Hematopoietic multipotent progenitor cell (in vitro differentiated cells): ENCODE measurements at regions not wholly inside any gene's neighbourhood (a gene's known extent, or its start where the extent isn't known, plus 50 kb on each side); places are given as distances from the start of the nearest gene placed in this dataset.

Experiments
- DNase-seq, 3 donors: peaks; one replicate each; pipeline ENCODE4 v3.0.0-alpha.2; 2011 to 2015; ENCODE audit warnings: low read depth in 2 of 3, low spot score in 2 of 3

DNA sequence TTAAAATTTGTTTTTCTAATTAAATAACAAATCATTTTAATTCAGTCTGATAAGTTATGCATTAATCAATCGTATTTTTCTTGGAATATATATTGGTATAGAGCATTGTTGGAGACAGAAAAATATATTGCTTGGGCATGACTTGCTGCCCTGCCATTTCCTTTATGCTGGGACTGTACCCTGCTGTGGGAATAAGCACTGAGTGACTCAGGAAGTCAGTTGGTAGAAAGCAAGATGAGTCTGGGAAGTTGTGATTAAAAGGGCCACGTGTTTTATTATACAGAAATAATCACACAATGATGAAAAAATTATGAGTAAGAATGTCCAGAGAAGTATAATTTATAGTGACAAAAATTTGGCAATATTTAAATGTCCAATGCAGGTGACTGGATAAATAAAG is 139.5 kb downstream of the KIF18A start:
- DNase-seq = no peak

DNA sequence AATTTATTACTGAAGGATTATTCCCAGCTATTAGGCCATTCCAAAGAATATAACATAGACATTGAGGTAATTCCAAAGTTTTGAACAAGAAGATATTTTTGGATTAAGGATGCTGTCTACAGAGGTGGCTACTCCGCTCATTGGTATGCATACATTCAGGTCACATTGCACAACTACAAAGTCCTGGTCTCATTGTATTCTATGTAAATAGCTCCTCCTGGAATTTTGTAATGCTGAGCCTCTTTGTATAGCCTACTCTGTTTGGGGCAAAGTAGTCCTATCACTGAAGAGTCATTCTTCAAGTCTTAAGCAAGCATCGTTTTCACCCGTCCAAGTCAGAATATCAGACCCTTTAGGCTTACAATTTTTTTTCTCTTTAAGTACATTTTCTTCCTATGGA is 142.4 kb downstream of the KIF18A start:
- DNase-seq = no peak

DNA sequence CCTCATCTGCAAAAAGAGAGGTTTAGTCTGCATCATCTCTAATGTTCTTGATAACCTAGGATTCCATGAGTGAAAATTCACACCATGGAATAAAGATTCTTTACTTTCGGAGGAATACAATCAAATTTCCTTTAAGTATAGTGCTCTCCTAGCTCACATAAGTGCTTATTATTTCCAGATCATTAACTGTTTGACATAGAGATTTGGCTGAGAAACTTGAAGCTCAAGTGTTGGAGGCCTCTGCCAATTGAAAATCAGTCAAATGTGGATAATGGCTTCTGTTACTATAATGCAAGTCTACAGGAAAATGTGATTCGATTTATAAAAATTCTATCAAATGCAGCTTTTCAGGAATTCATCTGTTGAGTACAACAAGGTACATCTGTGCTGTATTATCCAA is 144.6 kb downstream of the KIF18A start:
- DNase-seq = no peak

DNA sequence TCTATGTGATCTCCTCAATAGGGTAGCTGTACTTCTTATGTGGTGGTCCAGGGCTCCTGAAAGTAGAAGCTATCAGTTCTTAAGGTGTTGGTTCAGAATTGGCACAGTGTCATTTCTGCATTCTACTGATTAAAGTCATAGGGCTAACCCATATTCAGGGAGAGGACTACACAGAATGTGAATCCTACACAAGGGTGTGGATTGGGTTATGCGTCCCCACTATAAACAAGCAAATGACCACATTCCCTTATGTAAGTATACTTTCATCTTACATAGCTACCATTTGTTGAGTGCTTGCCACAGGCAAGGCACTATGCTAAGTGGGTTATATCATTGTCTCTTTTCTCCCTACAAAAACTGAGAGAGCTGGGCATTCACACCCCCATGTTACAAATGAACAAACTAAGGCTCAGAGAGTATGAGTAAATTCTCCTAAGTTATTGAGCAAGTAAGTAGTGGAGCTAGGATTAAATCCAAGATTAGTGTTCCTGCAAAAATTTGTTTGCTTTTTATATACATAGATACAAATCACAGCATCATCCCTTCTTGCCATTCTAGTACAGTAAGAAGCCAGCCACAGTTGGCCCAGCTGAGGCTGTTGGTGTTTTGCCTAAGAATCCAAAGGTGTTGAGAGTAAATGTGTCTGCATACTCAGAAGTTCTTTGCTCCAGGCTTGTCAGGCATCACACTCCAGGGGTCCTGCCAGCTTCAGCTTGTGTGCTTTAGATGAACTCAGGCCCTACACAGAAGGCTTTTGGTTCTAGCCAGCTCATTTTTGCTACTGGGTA is 157.8 kb downstream of the KIF18A start:
- no peak for DNase-seq

DNA sequence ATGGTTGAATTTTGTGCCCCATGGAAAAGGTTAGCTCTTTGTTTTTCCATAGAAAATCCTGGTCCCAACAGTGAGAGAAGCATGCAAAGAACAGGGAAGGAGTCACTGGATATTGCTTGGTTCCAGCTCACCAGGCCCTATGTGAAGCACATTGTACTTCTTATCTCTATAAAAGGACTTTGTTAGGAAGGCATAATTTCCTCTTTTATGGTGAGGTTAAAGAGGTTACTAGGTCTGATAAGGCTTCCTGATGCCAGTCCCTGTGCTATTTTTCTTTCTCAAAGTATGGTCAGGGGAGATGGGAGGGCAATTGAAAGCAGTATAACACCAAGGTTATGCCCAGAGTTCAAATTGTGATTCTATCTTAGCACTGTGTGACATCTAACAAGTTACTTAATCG is 162.6 kb downstream of the KIF18A start:
- peak in 1 of 3 donors; percentile 8 for DNase-seq

DNA sequence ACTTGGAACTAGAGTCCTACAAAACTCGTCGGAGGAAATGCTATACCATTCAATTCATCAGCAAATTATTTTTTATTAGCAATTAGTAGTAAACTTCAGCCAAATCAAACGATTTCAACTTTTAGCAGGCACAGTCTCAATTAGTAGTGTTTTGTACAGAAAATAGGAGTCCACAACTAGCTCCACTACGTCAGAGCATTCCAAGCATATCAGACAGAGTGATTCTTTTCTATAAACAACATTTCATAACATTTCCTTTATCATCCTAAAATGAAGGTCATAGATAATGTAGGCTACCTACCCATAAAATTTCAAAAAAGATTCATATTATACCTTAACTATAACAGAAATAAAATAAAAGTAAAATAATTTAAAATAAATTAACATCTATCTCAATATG is 169.9 kb downstream of the KIF18A start:
- DNase-seq = no peak

DNA sequence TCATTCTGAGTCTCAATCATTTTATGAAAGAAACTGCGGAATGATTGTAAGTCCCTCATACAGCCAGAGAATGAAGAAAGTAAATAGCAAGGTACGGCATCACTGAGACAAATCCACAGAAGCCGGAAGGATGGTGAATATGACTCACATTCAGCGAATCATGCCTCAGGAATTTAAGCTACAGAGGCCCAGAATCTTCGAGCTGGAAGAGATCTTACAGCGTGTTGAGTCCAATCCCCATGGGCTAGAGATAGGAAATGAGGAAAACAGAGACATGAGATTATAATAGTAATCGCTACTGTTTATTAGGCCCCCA is 173.2 kb downstream of the KIF18A start:
- DNase-seq = no peak

DNA sequence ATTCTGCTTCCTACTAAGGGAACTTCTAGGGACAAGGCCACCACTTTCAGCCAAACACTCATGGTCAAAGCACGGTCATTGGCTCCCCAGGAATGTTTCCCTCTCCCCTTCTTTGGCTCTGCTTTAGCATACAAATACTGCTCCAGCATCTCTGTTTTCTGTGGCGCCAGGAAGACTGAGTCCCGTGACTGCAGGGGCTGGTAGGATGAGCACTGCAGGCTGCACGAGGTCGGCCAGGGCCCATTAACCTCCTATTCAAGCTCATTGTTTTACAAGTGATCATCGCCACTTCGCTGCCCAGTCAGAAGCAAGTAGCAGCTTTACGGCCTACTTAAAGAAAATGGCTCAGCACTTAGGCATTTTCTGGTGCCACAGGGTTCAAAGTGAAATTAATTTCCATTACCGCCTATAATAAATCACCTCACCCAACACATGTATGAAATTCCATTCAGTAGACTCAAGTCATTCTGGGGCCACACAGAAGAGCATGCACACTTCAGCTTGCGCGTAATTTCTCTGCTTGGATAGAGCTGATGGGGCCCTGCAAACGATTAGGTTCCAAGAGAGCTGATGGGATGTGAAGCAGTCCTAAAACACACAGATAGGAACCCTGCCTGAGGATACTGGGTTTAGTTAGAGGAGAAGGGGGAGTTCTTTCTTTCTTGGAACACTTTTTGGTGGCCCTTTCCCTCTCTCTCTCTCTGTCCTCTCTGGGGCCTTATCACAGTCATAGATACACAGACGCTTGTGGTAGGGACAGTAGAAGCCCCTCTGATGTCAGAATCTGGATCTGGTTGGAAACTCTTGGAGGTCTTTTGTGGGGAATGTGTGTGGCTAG is 173.7 kb downstream of the KIF18A start:
- DNase-seq = no peak

DNA sequence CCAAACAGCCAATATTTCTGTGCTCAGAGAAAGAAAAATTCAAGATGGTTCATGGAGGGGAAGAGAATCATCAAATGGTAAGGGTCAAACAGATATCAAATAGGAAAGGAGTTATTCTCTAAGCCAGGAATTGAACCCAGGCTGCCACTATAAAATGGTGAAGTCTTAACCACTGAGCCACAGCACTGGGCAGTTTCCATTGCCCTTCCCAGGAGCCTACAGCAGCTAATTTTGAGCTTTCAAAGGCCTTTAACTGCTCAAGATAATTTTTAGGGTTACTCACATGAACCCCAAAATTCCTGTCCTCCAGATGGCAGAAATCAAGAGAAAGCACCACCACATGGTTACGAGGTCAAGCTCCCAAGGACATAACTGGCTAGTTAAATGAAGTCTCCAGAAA is 176.2 kb downstream of the KIF18A start:
- DNase-seq = no peak

DNA sequence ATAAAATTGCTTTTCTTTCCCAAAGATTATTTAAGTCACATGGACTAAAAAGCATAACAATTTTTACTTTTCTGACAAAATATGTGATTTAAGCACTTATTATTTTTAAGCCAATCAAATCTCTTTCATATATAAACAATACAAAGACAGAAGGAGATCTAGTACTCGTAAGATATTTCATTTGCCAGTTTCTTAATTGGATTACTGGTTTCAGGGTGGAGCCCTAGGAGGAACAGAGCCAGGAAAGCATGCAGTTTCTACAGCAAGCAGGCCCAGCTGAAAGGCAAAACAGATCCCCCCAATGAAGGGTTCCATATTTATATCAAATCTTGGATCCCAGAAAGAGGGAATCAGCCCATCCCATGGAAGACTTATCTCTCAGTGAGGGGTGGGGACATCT is 177.0 kb downstream of the KIF18A start:
- DNase-seq = no peak

DNA sequence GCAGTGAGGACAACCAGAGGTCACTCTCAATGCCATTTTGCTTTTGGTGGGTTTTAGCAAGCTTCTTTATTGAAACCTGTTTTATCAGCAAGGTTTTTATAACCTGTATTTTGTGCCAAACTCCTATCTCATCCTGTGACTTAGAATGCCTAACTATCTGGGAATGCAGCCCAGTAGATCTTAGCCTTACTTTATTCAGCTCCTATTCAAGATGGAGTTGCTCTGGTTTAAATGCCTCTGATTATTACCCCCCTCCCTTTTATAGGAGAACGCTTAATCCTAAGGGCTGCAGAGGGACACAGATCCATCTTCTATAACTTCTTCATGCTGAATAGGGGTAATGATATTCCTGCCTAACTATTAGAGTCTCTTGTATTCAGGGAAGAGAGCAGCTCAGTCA is 179.1 kb downstream of the KIF18A start:
- DNase-seq = no peak

DNA sequence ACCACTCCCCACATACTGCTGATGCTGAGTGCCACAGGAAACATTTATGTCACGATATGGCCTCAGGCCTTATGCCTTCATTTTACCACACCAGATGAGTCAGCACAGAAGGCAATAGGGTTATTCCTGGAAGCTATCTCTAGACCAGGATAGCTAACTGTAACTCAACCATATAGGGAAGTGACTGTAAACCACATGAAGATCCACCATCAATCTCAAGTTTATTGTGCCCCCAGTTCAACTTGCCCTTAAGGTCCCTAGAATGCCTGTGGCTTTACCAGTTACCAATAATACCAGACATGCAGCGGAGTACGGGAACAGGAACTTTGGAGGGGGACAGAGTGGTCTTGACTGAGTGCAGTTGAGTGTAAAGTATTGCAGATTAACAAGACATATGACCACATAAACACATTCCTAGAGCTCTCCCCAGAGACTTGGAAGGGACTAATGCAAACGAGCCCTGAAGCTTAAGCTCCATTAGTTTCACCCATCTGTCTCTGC is 180.9 kb downstream of the KIF18A start:
- DNase-seq = no peak

DNA sequence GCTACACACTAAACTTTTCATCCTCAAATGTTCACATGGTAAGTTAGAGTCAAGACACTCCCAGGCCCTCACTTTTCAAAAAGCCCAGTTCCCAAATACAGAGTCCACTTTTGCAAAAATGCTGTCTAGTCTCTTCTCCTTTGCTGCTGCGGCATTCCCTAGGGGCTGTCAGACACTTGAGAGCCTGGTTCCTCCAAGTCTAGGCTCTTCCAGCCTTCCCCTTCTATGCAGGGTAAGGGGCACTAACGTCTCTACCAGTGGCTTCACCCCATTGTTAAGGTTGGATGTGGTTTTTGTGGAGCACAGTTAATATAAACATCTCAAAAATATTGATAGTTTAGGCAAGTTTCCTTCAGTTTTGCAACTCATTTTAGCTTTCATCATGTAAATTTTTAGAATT is 181.5 kb downstream of the KIF18A start:
- no peak for DNase-seq

DNA sequence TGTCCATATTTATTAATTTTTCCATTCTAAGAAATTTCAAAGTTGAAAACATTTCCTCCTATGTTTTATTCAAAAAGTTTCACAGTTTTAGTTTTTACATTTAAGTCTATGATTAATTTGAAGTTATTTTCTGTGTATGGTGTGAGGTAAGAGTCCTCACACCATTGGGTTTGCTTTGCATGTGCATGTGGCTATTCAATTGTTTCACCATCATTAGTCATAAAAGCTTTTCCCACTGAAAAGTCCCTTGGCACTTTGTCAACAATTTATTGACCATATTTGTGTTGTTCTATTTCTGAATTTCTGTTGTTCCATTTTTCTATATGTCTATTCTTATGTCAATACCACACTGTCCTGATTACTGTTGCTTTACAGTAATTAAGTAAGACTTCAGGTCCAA is 186.5 kb downstream of the KIF18A start:
- DNase-seq = no peak

DNA sequence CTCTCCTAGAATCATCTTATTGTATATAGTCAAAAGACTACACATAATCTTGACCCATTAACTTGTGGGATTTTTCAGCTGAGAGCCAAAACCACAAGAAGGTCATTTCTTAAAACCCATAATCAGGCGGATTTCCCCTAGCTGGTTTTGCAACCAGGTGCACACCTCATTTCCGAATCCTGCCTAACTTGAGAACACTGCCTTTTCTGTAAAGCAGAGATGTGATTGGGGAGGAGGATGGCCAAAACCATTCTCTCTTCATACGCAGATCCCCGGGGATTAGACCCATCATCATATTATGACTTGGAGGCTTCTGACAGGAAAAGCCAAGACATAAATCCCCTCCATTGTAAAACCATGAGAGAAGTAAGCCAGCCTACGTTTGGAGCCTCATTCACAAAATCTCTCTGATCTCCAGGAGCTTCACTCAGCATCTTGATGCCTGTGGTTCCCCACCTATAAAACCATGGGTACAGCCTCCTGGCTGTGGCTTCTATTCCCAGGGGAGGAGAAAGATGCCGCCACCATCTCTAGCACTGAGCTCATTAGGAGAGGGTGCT is 191.3 kb downstream of the KIF18A start:
- no peak for DNase-seq

DNA sequence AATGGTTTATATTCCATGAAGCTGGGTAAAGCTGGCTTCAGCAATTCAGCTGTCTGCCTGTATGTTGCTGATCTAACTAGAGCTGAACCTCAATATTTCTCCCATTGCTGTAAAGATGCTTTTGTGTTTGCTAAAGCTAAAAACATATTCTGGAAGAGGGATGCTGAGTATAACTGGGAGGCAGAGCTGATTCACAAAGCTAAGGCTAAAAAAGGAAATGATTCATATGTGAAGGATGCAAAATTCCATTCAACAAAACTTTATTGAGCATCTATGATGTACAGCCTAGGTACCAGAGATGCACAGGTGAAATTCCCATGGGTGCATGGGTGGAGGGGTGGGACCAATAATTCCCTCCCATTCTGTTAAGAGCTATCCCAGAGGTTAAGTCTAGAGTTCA is 193.9 kb downstream of the KIF18A start:
- no peak for DNase-seq

DNA sequence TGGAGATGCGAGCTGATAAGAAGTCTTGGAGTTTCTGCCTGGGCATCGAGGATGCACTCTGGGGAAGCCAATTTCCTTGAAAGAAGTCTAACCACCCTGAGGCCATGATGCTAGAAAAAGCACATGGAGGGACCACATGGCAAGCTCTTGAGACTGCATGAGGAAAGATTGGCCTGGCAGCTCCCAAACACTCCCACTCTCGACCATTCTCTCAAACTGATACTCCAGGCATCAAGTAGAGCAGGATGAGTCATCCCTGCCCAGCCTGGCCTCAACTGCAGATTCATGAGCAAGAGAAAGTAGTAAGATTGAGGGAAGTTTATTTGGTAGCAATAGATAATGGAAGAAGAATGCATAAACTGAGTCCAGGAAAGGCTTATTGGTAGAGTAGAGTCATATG is 194.3 kb downstream of the KIF18A start:
- DNase-seq = no peak

DNA sequence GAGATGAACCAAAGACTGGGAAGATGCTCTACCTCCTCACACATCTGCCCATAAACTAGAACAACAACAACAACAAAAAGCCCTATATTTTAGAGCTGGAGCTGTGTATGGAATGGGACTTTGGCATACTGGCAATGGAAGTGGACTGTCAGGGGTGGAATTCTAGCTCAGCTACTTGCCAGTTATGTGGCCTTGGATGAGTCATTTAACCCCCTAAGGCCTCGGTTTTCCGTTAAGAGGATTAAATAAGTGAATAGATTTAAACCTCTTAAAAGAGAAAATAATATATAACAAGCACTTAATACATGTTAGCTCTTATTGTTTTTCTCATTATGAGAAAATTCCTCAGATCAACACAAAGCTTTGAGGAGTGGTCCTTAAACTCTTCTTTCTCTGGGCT is 195.0 kb downstream of the KIF18A start:
- no peak for DNase-seq

DNA sequence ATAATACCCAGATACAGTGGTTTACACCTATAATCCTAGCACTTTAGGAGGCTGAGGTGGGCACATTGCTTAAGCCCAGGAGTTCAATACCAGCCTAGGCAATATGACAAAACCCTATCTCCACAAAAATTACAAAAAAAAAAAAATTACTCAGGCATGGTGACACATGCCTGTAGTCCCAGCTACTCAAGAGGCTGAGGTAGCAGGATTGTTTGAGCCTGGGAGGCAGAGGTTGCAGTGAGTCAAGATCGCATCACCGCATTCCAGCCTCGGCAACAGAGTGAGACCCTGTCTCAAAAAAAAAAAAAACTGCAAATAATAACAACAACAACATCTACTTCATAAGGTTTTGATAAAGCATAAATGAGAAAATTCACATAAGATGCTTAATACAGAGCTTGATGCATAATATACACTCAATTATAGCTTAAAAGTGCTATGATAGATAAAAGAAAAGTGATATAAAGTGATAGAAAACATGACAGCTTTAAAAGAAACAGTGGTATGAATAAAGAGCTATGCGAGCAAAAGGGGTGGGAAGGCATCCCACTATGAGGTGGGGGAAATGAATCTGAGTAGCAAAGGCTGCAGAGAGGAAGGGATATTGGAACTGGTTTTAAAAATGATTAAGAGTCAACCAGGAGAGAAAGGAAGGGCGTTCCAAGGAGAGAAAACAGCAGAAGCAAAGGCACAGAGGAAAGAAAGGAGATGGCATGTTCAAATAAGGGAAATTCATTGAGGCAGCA is 197.6 kb downstream of the KIF18A start:
- DNase-seq = no peak

DNA sequence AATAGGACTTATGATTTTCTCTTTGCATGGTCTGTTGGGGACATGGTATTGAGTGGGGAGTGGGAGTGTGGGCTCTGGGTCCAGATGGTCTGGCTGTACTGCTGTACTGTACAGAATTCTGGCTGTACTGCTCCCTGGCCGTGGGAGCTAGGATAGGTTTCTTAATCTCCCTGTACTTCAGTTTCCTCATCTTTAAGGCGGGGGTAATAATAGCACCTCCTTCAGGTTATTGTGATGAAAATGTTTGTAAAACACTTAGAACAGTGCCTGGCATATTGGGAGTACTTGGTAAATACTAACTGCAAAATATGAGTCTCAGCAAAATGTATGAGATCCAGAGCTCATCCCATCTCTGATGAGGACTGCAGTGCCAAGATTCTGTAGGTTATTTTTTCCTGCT is 198.6 kb downstream of the KIF18A start:
- no peak for DNase-seq

DNA sequence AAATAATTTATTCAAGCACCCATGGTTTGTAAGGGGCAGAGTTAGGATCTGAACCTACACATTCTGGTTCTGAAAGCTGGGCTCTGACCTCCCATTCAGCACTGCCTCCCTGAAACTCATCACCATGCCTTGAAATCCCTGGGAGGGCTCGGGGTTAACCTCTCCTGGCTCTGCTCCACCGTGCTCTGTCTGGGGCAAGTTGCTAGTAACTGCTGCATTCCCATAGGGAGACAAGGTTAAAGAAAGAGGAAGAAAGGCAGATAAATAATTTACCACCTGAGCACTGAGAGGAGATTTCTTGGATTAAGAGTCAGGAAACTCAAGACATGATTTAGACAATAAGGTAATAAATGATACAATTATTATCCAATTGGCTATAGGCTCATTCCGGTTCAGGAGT is 199.3 kb downstream of the KIF18A start:
- no peak for DNase-seq
